Transverse colon (tissue), 4 donors: ENCODE measurements at regions not wholly inside any gene's neighbourhood (a gene's known extent, or its start where the extent isn't known, plus 50 kb on each side); places are given as distances from the start of the nearest gene placed in this dataset.

Experiments
- DNase-seq: peaks from one replicate; pipeline ENCODE4 v3.0.0-alpha.2; 2019
- H3K27ac ChIP-seq, 4 donors: fragments of 200-600 bp; sonication (generic); 2 replicates each; pipeline ENCODE4 v1.5.1; 2016 to 2018; ENCODE audit warnings: inconsistent platforms in 4 of 4
- H3K27me3 ChIP-seq: fragments of 200-600 bp; sonication (generic); 2 replicates; pipeline ENCODE4 v1.5.1; 2017; ENCODE audit warnings: inconsistent platforms
- H3K36me3 ChIP-seq, 4 donors: fragments of 200-600 bp; sonication (generic); 2 replicates each; pipeline ENCODE4 v1.5.1; 2017 to 2019; ENCODE audit warnings: inconsistent platforms in 4 of 4
- H3K4me1 ChIP-seq, 4 donors: fragments of 200-600 bp; sonication (generic); 2 replicates each; pipeline ENCODE4 v1.5.1; 2017 to 2020; ENCODE audit warnings: inconsistent platforms in 4 of 4
- H3K4me3 ChIP-seq, 4 donors: fragments of 200-600 bp; sonication (generic); 1 replicate in 1 of 4; 2 replicates in 3 of 4; pipeline versions ENCODE4 v1.5.1 to v1.6.1; 2017 to 2019; ENCODE audit warnings: inconsistent platforms in 4 of 4
- H3K9me3 ChIP-seq, 2 donors: fragments of 200-600 bp; sonication (generic); 2 replicates each; pipeline ENCODE4 v1.5.1; 2017 to 2019; ENCODE audit warnings: inconsistent platforms in 2 of 2
- CTCF ChIP-seq, 5 experiments: fragments of 200-600 bp in 3 of 5; fragments of 450-650 bp in 2 of 5; sonication (generic) in 3 of 5; IDR thresholded peaks; 1 replicate in 2 of 5; 2 replicates in 3 of 5; pipeline ENCODE4 v1.5.1; 2016 to 2017; ENCODE audit warnings: antibody characterized with exemption in 5 of 5, inconsistent platforms in 3 of 5, mild to moderate bottlenecking in 2 of 5, moderate library complexity in 1 of 5
- EP300 ChIP-seq: sonication (generic); formaldehyde crosslinking; IDR thresholded peaks from one replicate; pipeline ENCODE4 v1.6.1; 2017; ENCODE audit warnings: antibody characterized with exemption, low read depth
- POLR2A ChIP-seq: fragments of 450-650 bp; IDR thresholded peaks from one replicate; pipeline ENCODE4 v1.6.1; 2016; ENCODE audit warnings: antibody characterized with exemption, mild to moderate bottlenecking, moderate library complexity
- POLR2AphosphoS5 ChIP-seq, 3 donors: sonication (generic); formaldehyde crosslinking; IDR thresholded peaks; one replicate each; pipeline ENCODE4 v1.6.1; 2016; ENCODE audit warnings: antibody characterized with exemption in 3 of 3
- WGBS, 2 donors: methylation state at CpG; one replicate each; pipeline ENCODE4 v1.1.5; 2018; ENCODE audit warnings: low coverage in 1 of 2; 5-methylcytosine and 5-hydroxymethylcytosine counted together
- in situ Hi-C, 4 donors: fragments of 200-750 bp; cut with MboI; loops; one replicate each; pipeline versions ENCODE4 v1.15.0 to v1.15.1; 2017; ENCODE audit warnings: low sequenced_read_pairs in 3 of 4, low pct_ligation_motif_present in 1 of 4, low pct_unique_long_range_greater_than_20kb in 1 of 4
- intact Hi-C: fragments of 100-400 bp; cut with DNase I; formaldehyde crosslinking; loops from one replicate; pipeline ENCODE4 v1.15.1; 2023; ENCODE audit warnings: low total_unique reads

- no peak overlapping the region for H3K27ac ChIP-seq
- no peak for TF ChIP-seq CTCF (IDR thresholded peaks at IDR 0.05)
- TF ChIP-seq POLR2AphosphoS5 (IDR thresholded peaks at IDR 0.05) = no peak
- no peak for TF ChIP-seq POLR2A
- TF ChIP-seq EP300 = no peak
- WGBS, 2 donors = 77 to 90% methylated on average over 9 to 10 of the region's 10 CpGs
- no peaks in the 10 kb centered on the region for H3K4me1 ChIP-seq
- no peak overlapping the region for H3K4me3 ChIP-seq
- H3K36me3 ChIP-seq = no peaks in the 10 kb centered on the region
- intact Hi-C loops = no loop called here
- no peaks in the 10 kb centered on the region for H3K9me3 ChIP-seq
- DNase-seq = no peak
- in situ Hi-C loops = no loop called here
- no peaks in the 10 kb centered on the region for H3K27me3 ChIP-seq
These were observed 362.0 kb upstream of the SULF2 start for GRCh38 chr20:48147311-48147710.

- WGBS, 2 donors = 50% methylated on average over 7 of the region's 7 CpGs; no CpG with 5 or more reads in 1 of the 2 donors
- intact Hi-C loops = no loop called here
- H3K27me3 ChIP-seq = no peaks in the 10 kb centered on the region
- no peaks in the 10 kb centered on the region for H3K4me1 ChIP-seq
- H3K27ac ChIP-seq = no peak overlapping the region
- H3K9me3 ChIP-seq = no peaks in the 10 kb centered on the region
- H3K36me3 ChIP-seq = no peaks in the 10 kb centered on the region
- DNase-seq = no peak
- TF ChIP-seq POLR2A = no peak
- TF ChIP-seq EP300 = no peak
- TF ChIP-seq CTCF (IDR thresholded peaks at IDR 0.05) = no peak
- TF ChIP-seq POLR2AphosphoS5 (IDR thresholded peaks at IDR 0.05) = no peak
- in situ Hi-C loops = no loop called here
- H3K4me3 ChIP-seq = no peak overlapping the region
These were observed 361.6 kb upstream of the SULF2 start for GRCh38 chr20:48146877-48147276.

- H3K9me3 ChIP-seq = no peaks in the 10 kb centered on the region
- H3K4me1 ChIP-seq = no peaks in the 10 kb centered on the region
- 82 to 100% methylated on average over 1 to 3 of the region's 3 CpGs for WGBS, 2 donors
- H3K27me3 ChIP-seq = no peaks in the 10 kb centered on the region
- in situ Hi-C loops = no loop called here
- intact Hi-C loops = no loop called here
- no peaks in the 10 kb centered on the region for H3K36me3 ChIP-seq
- TF ChIP-seq EP300 (no peak), POLR2AphosphoS5 (IDR thresholded peaks at IDR 0.05) (no peak), CTCF (IDR thresholded peaks at IDR 0.05) (no peak), POLR2A (no peak)
- H3K4me3 ChIP-seq = no peak overlapping the region
- no peak overlapping the region for H3K27ac ChIP-seq
- DNase-seq = no peak
These were observed 361.0 kb upstream of the SULF2 start for GRCh38 chr20:48146308-48146707.

GRCh38 chr20:48143435-48144081 is 358.3 kb upstream of the SULF2 start:
- no peaks in the 10 kb centered on the region for H3K9me3 ChIP-seq
- H3K4me1 ChIP-seq = no peaks in the 10 kb centered on the region
- 62 to 78% methylated on average over 5 to 10 of the region's 10 CpGs for whole genome bisulfite sequencing, 2 donors
- H3K27ac ChIP-seq = no peak overlapping the region
- TF ChIP-seq POLR2AphosphoS5 (IDR thresholded peaks at IDR 0.05) = no peak
- TF ChIP-seq EP300 = no peak
- TF ChIP-seq POLR2A = no peak
- no peak for TF ChIP-seq CTCF (IDR thresholded peaks at IDR 0.05)
- in situ Hi-C loops = no loop called here
- H3K36me3 ChIP-seq = no peaks in the 10 kb centered on the region
- intact Hi-C loops = no loop called here
- no peak for DNase-seq
- no peak overlapping the region for H3K4me3 ChIP-seq
- H3K27me3 ChIP-seq = no peaks in the 10 kb centered on the region
